ENCODE measurements at regions not wholly inside any gene's neighbourhood (a gene's known extent, or its start where the extent isn't known, plus 50 kb on each side); places are given as distances from the start of the nearest gene placed in this dataset.

- no peaks in the 10 kb centered on the region for H3K4me1 Mint-ChIP-seq
- no peak for DNase-seq (ENCODE audit: low read depth, low spot score)
- H3K9me3 Mint-ChIP-seq, result peaks cover 3% of the 10 kb centered on the region
- no peaks in the 10 kb centered on the region for H3K27me3 Mint-ChIP-seq (ENCODE audit: low read depth)
- no peak overlapping the region for H3K4me3 Mint-ChIP-seq
- no peaks in the 10 kb centered on the region for H3K36me3 Mint-ChIP-seq (ENCODE audit: low read depth)
- no peak for TF ChIP-seq CTCF (conservative IDR thresholded peaks at IDR 0.05)
- H3K27ac Mint-ChIP-seq (ENCODE audit: unreplicated experiment), result no peak overlapping the region
Observed at GRCh38 chr17:68734931-68735330, 133.8 kb upstream of the FAM20A start.

GRCh38 chr17:68734187-68734900, 133.2 kb upstream of the FAM20A start:
- Mint-ChIP-seq H3K27me3 (ENCODE audit: low read depth) (no peaks in the 10 kb centered on the region), H3K9me3 (peaks cover 3% of the 10 kb centered on the region), H3K4me1 (no peaks in the 10 kb centered on the region), H3K36me3 (ENCODE audit: low read depth) (no peaks in the 10 kb centered on the region), H3K27ac (ENCODE audit: unreplicated experiment) (no peak overlapping the region), H3K4me3 (no peak overlapping the region)
- no peak for TF ChIP-seq CTCF (conservative IDR thresholded peaks at IDR 0.05)
- DNase-seq (ENCODE audit: low read depth, low spot score), result no peak

- TF ChIP-seq CTCF (conservative IDR thresholded peaks at IDR 0.05), result no peak
- no peaks in the 10 kb centered on the region for H3K27me3 Mint-ChIP-seq (ENCODE audit: low read depth)
- no peaks in the 10 kb centered on the region for H3K4me1 Mint-ChIP-seq
- H3K9me3 Mint-ChIP-seq, result peaks cover 7% of the 10 kb centered on the region
- H3K27ac Mint-ChIP-seq (ENCODE audit: unreplicated experiment), result no peak overlapping the region
- no peaks in the 10 kb centered on the region for H3K36me3 Mint-ChIP-seq (ENCODE audit: low read depth)
- no peak for DNase-seq (ENCODE audit: low read depth, low spot score)
- no peak overlapping the region for H3K4me3 Mint-ChIP-seq
Observed at GRCh38 chr17:68733241-68734176, 132.3 kb upstream of the FAM20A start.

GRCh38 chr17:68732301-68732749, 131.2 kb upstream of the FAM20A start:
- Mint-ChIP-seq H3K27ac (ENCODE audit: unreplicated experiment) (no peak overlapping the region), H3K27me3 (ENCODE audit: low read depth) (no peaks in the 10 kb centered on the region), H3K9me3 (peaks cover 16% of the 10 kb centered on the region), H3K4me1 (no peaks in the 10 kb centered on the region), H3K36me3 (ENCODE audit: low read depth) (peaks cover under 1% of the 10 kb centered on the region), H3K4me3 (no peak overlapping the region)
- no peak for DNase-seq (ENCODE audit: low read depth, low spot score)
- TF ChIP-seq CTCF (conservative IDR thresholded peaks at IDR 0.05), result no peak

- DNase-seq (ENCODE audit: low read depth, low spot score), result no peak
- Mint-ChIP-seq H3K27me3 (ENCODE audit: low read depth) (no peaks in the 10 kb centered on the region), H3K27ac (ENCODE audit: unreplicated experiment) (no peak overlapping the region), H3K4me3 (no peak overlapping the region), H3K36me3 (ENCODE audit: low read depth) (peaks cover 3% of the 10 kb centered on the region), H3K9me3 (peaks cover 18% of the 10 kb centered on the region), H3K4me1 (no peaks in the 10 kb centered on the region)
- no peak for TF ChIP-seq CTCF (conservative IDR thresholded peaks at IDR 0.05)
Observed at GRCh38 chr17:68731465-68731864, 130.3 kb upstream of the FAM20A start.
